NB4 (cell line): ENCODE measurements at regions not wholly inside any gene's neighbourhood (a gene's known extent, or its start where the extent isn't known, plus 50 kb on each side); places are given as distances from the start of the nearest gene placed in this dataset.

Experiments used
- POLR2A ChIP-seq: IDR thresholded peaks from 2 replicates; pipeline ENCODE4 v1.6.1; 2011; ENCODE audit warnings: mild to moderate bottlenecking; ENCODE audit not compliant: insufficient read length; ENCODE audit errors: extremely low read depth
- TF ChIP-seq, protein P1 (sequence below): IDR thresholded peaks from one replicate; pipeline ENCODE4 v1.5.1; 2012; ENCODE audit warnings: low read depth, low read length
- TF ChIP-seq, protein P2 (sequence below): IDR thresholded peaks from 2 replicates; pipeline ENCODE4 v1.6.1; 2011; ENCODE audit warnings: low read depth, low read length

DNA sequence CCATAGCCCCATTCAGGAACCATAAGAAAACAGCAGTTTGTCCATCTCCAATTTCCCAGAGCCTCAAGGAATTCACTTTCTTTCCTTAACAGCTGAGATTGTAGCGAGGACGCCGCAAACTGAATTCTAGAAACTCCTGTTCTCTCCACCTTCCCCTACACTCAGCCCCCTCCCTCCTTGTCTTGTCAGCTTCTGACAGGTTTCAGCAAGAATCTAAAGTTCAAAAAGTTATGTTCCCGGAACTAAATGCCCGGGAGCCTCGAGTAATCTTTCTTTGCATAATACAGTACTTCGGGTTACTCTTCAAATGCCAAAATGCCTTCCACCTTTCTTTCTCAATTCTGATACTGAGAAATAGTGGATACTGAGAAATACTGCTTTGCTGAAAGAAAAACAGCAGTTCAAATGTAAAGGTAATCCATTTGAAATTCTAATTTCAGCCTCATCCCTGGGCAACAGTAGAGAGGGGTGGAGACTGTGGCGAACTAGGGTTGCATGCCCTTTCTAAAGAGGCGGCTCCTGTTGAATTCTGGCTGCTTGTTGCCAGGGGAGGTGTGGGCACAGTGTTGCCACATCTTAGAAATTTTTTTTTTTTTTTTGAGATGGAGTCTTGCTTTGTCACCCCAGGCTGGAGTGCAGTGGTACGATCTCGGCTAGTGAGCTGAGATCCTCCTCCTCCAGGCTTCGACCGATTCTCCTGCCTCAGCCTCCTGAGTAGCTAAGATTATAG lies 63.5 kb upstream of the USP7 start:
- TF ChIP-seq, protein P1, sequence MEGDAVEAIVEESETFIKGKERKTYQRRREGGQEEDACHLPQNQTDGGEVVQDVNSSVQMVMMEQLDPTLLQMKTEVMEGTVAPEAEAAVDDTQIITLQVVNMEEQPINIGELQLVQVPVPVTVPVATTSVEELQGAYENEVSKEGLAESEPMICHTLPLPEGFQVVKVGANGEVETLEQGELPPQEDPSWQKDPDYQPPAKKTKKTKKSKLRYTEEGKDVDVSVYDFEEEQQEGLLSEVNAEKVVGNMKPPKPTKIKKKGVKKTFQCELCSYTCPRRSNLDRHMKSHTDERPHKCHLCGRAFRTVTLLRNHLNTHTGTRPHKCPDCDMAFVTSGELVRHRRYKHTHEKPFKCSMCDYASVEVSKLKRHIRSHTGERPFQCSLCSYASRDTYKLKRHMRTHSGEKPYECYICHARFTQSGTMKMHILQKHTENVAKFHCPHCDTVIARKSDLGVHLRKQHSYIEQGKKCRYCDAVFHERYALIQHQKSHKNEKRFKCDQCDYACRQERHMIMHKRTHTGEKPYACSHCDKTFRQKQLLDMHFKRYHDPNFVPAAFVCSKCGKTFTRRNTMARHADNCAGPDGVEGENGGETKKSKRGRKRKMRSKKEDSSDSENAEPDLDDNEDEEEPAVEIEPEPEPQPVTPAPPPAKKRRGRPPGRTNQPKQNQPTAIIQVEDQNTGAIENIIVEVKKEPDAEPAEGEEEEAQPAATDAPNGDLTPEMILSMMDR: no peak
- TF ChIP-seq, protein P2, sequence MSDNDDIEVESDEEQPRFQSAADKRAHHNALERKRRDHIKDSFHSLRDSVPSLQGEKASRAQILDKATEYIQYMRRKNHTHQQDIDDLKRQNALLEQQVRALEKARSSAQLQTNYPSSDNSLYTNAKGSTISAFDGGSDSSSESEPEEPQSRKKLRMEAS: no peak
- no peak for TF ChIP-seq POLR2A
